ENCODE measurements at regions not wholly inside any gene's neighbourhood (a gene's known extent, or its start where the extent isn't known, plus 50 kb on each side); places are given as distances from the start of the nearest gene placed in this dataset.

DNA sequence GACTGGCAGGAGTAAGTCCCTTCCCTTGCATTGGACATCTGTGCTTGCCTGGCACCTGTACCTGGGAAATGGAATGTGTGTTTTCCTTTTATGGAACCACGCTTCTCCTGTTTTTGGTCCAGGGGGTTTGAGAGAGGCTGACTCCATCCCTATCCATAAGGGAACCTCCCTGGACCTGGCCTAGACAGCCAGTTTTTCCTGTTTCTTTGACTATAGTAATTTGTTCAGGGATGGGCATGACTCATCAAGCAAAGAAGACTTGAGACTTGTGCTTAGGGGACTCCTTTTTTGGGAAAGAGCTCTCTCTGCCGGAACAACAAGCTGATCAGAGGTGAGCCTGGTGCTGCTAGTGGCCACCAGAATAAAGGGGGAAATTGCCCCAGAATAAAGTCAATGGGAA is 393.8 kb downstream of the CDH26 start:
- H3K4me1 Mint-ChIP-seq: no peaks in the 10 kb centered on the region
- ATAC-seq (no peak), DNase-seq (no peak)
- POLR2A ChIA-PET: interaction anchor here (0.6 kb wide), 1 partner anchor 402 kb away, joined by 3 read pairs; no protein-coding TSS in a partner anchor
- no peak overlapping the region for H3K4me3 Mint-ChIP-seq
- H3K27me3 Mint-ChIP-seq: peaks cover 0 to 3% (median 0%) of the 10 kb centered on the region in 5 donors
- no peaks in the 10 kb centered on the region for H3K9me3 Mint-ChIP-seq
- H3K36me3 Mint-ChIP-seq: no peaks in the 10 kb centered on the region
- H3K27ac Mint-ChIP-seq: no peak overlapping the region

DNA sequence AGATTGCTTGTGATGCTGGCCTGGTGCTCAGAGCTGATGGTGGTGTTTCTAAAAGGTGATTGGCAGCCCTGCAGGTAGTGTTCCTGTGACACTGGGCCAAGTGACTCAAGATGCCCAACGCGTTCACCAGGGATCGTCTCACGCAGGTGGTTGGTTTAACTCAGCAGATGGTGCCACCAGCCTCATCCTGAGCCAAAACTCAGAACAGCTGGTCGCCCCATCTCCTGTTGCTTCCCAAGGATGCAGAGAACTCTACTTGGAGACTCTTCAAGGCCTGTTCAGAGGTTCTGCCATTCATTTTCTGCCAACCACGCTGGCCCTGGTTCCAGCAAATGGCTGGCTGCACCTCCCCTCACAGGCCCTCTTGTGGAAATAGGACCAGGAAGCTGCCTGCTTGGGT is 394.4 kb downstream of the CDH26 start:
- no peak for ATAC-seq
- Mint-ChIP-seq H3K27me3 (peaks cover 0 to 3% (median 0%) of the 10 kb centered on the region in 5 donors), H3K27ac (no peak overlapping the region), H3K4me3 (no peak overlapping the region), H3K4me1 (no peaks in the 10 kb centered on the region), H3K9me3 (no peaks in the 10 kb centered on the region), H3K36me3 (no peaks in the 10 kb centered on the region)
- no peak for DNase-seq
- POLR2A ChIA-PET: interaction anchor here (0.6 kb wide), 1 partner anchor 402 kb away, joined by 3 read pairs; no protein-coding TSS in a partner anchor

DNA sequence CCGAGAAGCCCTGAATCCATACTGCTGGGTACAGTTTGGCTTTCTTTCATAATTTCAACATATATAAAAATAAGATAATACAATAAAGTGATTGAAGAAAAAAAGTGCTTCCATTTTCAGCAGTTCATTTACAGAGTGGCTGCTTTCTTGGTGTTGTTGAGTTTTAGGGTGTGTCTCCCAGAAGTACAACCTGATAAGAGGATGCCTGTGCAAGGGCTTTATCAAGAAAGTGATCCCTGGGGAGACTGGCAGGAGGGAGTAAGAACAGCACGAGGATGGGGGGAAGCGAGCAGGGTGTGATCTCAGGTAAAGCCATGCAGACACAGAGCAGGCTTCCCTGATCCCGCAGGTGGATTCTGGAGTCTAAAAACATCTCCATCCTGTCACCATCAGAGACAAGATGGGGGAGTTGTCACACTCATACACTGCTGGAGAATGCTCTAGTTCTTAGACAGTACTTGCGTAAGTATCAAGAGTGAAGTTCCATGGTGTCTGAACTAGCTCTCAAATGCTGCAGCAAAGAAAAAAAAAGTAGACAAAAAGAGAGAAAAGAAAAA is 395.9 kb downstream of the CDH26 start:
- Mint-ChIP-seq H3K36me3 (no peaks in the 10 kb centered on the region), H3K4me1 (no peaks in the 10 kb centered on the region), H3K9me3 (no peaks in the 10 kb centered on the region), H3K27ac (no peak overlapping the region), H3K4me3 (no peak overlapping the region), H3K27me3 (no peaks in the 10 kb centered on the region)
- POLR2A ChIA-PET: no interaction called here
- ATAC-seq (no peak), DNase-seq (no peak)

DNA sequence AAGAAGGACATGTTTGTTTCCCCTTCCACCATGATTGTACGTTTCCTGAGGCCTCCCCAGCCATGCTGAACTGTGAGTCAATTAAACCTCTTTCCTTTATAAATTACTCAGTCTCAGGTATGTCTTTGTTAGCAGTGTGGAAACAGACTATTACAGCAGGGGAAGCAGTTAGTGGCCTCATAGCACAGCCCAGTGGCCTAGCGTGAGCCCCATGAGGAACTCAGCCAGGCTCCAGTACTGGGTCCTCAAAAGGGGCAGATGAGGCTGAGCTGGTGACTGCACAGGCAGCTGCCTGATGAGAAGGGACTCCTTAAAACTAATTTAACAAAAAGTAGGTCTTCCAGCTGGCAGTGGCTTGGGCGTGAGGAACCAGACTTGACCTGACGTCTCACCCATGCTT is 399.9 kb downstream of the CDH26 start:
- Mint-ChIP-seq H3K4me3 (no peak overlapping the region), H3K9me3 (no peaks in the 10 kb centered on the region)

DNA sequence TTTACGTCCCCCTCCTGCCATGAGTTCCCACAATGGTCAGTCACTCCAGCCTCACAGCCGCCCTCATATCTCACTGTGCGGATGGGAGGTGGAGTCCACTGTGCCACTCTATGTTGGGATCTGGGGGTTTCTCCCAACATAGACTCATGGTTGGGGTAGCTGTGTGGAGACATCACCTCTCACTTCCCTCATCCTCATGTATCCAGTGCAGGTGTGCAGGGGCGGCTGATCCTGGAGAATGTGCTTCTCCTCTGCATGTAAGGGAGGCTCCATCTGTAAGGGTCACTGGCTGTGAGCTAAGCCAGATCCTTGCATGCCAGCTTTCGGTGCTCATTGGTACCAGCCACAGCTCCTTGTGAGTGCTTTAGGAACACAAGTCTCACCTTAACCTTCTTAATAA is 400.8 kb downstream of the CDH26 start:
- no peaks in the 10 kb centered on the region for H3K36me3 Mint-ChIP-seq
- POLR2A ChIA-PET: no interaction called here

More for the DNA sequence above, 399.9 kb downstream of the CDH26 start:
- ATAC-seq (no peak), DNase-seq (no peak)
- H3K4me1 Mint-ChIP-seq: no peaks in the 10 kb centered on the region
- H3K36me3 Mint-ChIP-seq: no peaks in the 10 kb centered on the region
- POLR2A ChIA-PET: no interaction called here
- H3K27me3 Mint-ChIP-seq: no peaks in the 10 kb centered on the region
- no peak overlapping the region for H3K27ac Mint-ChIP-seq

DNA sequence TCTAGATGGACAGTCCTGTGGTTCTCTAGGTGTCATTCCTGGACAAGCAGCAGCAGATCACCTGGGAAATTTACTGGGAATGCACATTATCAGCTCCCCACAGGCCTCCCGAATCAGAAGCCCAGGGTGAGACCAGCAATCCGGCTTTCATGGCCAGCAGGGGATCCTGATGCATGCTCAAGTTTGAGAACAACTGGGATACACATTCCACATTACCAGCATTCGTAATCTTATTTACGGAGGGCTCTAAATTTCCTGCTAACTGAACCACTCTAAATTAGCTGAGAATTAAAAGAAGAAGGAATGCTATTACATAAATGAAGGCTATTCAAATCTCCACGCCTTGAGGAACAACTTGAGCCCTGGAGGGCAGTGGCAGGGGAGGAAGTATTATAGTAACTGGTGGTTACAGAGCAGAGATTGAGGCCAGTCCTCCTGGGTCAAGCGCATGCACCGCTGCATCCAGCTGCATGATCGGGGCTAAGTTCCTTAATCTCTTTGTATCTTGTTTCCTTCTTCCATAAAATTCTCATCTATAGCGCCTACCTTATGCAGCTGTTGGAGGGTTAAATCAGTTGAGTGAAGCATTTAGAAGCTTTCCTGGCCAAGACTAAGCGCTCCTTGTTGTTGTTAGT is 403.7 kb downstream of the CDH26 start:
- ATAC-seq: no peak
- Mint-ChIP-seq H3K9me3 (no peaks in the 10 kb centered on the region), H3K27ac (no peak overlapping the region), H3K27me3 (no peaks in the 10 kb centered on the region), H3K4me3 (no peak overlapping the region), H3K36me3 (no peaks in the 10 kb centered on the region), H3K4me1 (no peaks in the 10 kb centered on the region)
- POLR2A ChIA-PET: no interaction called here
- DNase-seq: no peak

More for the DNA sequence above, 400.8 kb downstream of the CDH26 start:
- DNase-seq (no peak), ATAC-seq (no peak)
- Mint-ChIP-seq H3K27ac (no peak overlapping the region), H3K4me3 (no peak overlapping the region), H3K9me3 (no peaks in the 10 kb centered on the region), H3K27me3 (no peaks in the 10 kb centered on the region), H3K4me1 (no peaks in the 10 kb centered on the region)

DNA sequence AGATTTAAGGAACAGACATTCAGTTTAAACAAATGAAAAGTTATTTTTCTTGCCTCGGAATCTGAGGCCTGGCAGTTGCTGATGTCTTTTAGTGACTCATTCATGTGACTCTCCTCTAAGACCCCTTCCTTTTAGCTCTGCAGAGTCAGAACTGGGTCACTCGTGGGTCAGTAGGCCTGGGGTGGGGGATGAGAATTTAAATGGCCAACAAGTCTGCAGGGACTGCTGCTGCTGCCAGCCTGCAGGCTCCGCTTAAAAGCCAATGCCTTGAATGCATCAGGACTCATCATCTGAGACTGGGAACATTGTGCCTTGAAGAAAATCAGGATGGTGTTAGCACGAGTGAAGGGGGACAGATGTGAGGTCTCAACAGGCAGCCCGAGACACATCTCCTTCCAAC is 404.3 kb downstream of the CDH26 start:
- H3K27me3 Mint-ChIP-seq: no peaks in the 10 kb centered on the region

DNA sequence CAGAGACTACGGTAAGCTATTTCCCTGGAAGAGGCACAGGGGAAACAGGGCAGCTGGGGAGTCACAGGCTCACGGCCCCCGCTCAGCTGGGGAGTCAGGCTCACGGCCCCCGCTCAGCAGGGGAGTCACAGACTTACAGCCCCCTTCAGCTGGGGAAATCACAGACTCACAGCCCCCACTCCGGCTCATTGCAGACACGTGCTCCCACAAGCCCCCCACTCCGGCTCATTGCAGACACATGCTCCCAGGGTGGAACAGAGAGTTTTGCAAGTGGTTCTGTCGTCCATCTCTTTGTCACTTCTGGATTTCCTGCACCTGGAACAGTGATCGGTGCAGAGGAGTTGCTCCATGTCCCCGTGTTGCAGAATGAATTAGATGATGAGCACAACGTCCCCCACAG is 405.5 kb downstream of the CDH26 start:
- no peak for ATAC-seq

More for the DNA sequence above, 404.3 kb downstream of the CDH26 start:
- Mint-ChIP-seq H3K27ac (no peak overlapping the region), H3K4me3 (no peak overlapping the region), H3K36me3 (no peaks in the 10 kb centered on the region), H3K4me1 (no peaks in the 10 kb centered on the region), H3K9me3 (no peaks in the 10 kb centered on the region)
- ATAC-seq (no peak), DNase-seq (no peak)
- POLR2A ChIA-PET: no interaction called here

DNA sequence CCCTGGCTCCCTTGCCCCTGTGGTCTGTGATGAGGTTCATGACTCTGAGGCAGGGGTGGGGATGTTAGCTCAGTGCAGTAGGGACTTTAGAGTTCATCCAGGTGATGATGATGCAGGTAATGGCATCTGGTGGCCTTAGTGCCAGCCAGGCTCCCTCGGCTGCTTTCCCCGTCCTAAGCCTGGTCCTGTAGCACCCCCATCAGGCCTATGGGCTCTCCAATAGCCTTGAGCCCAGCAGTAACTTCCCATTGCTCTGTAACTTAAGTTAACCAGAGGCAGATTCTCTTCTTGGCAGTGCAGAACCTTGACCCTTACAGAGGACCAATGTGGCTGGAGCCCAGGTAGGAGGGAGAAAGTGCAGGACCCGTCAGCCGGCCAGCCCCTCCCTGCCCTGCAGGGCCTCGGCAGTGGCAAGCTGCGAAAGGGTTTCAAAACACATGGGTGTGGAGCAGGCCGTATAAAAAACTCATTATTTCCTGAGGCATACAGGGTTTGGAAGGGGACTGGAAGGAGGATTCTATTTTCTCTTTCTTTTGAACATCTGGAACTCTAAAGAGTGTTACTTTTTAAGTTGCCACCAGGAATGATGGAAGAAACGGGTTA is 406.9 kb downstream of the CDH26 start:
- H3K27ac Mint-ChIP-seq: no peak overlapping the region
- peaks cover 0 to 7% (median 0%) of the 10 kb centered on the region in 9 donors for H3K9me3 Mint-ChIP-seq
- H3K27me3 Mint-ChIP-seq: peaks cover 0 to 7% (median 0%) of the 10 kb centered on the region in 5 donors
- no peak for ATAC-seq
- H3K4me3 Mint-ChIP-seq: no peak overlapping the region
- H3K4me1 Mint-ChIP-seq: no peaks in the 10 kb centered on the region
- no peaks in the 10 kb centered on the region for H3K36me3 Mint-ChIP-seq
- POLR2A ChIA-PET: no interaction called here
- DNase-seq: no peak

More for the DNA sequence above, 405.5 kb downstream of the CDH26 start:
- POLR2A ChIA-PET: no interaction called here
- no peak overlapping the region for H3K27ac Mint-ChIP-seq
- no peaks in the 10 kb centered on the region for H3K4me1 Mint-ChIP-seq
- no peak overlapping the region for H3K4me3 Mint-ChIP-seq
- peaks cover 0 to 3% (median 0%) of the 10 kb centered on the region in 5 donors for H3K27me3 Mint-ChIP-seq
- H3K36me3 Mint-ChIP-seq: no peaks in the 10 kb centered on the region
- DNase-seq: no peak
- H3K9me3 Mint-ChIP-seq: peaks cover 0 to 5% (median 0%) of the 10 kb centered on the region in 9 donors

DNA sequence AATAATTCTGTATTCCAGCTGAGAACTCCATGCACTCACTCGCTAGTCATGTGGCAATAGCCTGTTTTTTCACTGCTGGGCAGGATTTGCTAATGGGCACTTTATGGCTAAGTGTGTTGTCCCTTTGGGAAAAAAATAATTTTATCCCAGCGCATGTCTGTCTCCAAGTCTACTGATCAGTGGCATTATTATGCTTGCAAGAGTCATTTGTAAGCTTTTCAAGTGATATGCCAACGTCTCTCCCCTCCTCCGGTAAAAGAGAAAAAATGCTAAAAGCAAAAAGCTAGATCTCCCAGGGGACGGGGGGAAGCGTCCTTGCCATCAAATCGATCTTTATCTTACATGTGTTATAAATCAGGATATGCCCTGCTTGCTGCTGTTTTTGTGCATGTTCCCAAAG is 407.7 kb downstream of the CDH26 start:
- Mint-ChIP-seq H3K4me3 (no peak overlapping the region), H3K9me3 (peaks cover 0 to 7% (median 0%) of the 10 kb centered on the region in 9 donors), H3K27me3 (peaks cover 0 to 10% (median 0%) of the 10 kb centered on the region in 5 donors), H3K27ac (no peak overlapping the region), H3K36me3 (no peaks in the 10 kb centered on the region), H3K4me1 (no peaks in the 10 kb centered on the region)
- ATAC-seq: no peak
- DNase-seq: no peak
- POLR2A ChIA-PET: no interaction called here

DNA sequence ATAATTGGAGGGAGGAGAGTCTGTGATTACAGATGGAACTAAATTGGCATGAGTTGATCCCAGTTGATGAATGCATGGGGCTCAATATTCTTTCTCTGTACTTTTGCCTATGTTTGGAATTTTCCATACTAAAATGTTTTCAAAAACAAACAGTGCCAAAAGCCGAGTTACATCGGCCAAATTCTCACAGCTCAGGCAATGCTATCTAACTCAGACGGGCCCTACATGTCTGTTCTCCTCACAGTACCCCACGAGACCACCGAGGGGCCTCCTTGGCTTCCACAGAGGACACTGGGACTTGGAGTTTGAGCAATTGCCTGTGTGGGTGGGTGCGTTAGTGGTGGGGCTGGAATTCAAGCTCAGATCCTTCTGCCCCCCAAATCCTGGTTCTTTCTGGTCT is 413.2 kb downstream of the CDH26 start:
- ATAC-seq (no peak), DNase-seq (no peak)
- Mint-ChIP-seq H3K27me3 (peaks cover 6 to 24% (median 9%) of the 10 kb centered on the region in 5 donors), H3K36me3 (no peaks in the 10 kb centered on the region), H3K4me3 (no peak overlapping the region), H3K27ac (no peak overlapping the region), H3K9me3 (peaks cover 0 to 7% (median 0%) of the 10 kb centered on the region in 9 donors), H3K4me1 (no peaks in the 10 kb centered on the region)
- POLR2A ChIA-PET: no interaction called here

DNA sequence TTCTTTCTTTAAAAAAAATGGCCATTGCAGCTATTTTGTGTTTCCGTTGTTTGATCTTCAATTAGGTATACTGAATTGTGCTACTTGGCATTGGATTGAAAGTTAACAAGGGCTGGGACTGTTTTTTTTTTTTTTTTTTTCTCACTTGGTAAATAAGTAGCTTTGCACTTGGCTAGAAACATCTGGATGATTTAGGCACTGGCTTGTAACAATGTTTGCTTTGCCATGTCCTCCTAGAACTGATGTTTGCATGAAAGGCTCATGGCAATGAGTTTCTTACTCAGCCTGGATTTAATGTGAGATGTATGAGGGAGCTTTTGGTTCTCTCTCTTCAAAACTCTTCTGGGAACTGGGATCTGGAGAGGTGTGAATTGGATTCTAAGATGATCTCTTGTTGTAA is 414.1 kb downstream of the CDH26 start:
- no peak for ATAC-seq
- H3K9me3 Mint-ChIP-seq: peaks cover 0 to 7% (median 0%) of the 10 kb centered on the region in 9 donors
- no peak for DNase-seq
- no peaks in the 10 kb centered on the region for H3K4me1 Mint-ChIP-seq
- peaks cover 6 to 33% (median 15%) of the 10 kb centered on the region in 5 donors for H3K27me3 Mint-ChIP-seq
- H3K4me3 Mint-ChIP-seq: no peak overlapping the region
- POLR2A ChIA-PET: no interaction called here
- no peak overlapping the region for H3K27ac Mint-ChIP-seq
- no peaks in the 10 kb centered on the region for H3K36me3 Mint-ChIP-seq

DNA sequence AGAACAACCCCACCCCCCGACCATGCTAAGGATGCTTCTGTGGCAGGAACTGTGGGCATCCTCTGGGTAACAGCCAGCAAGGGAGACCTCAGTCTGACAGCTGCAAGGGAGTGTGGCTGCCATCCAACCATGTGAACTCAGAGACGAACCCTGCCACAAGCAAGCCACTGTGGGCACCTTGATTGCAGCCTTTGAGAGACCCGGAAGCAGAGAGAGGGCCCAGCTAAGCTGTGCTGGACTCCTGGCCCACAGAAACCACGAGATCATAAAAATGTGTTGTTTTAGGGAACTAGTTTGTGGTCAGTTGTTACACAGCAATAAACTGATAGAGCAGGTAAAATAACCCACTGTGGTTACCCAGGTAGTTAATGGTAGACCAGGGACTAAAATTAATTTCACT is 414.6 kb downstream of the CDH26 start:
- ATAC-seq (no peak), DNase-seq (no peak)
- Mint-ChIP-seq H3K27me3 (peaks cover 6 to 37% (median 15%) of the 10 kb centered on the region in 5 donors), H3K36me3 (no peaks in the 10 kb centered on the region), H3K27ac (no peak overlapping the region), H3K9me3 (peaks cover 0 to 7% (median 0%) of the 10 kb centered on the region in 9 donors), H3K4me3 (no peak overlapping the region), H3K4me1 (no peaks in the 10 kb centered on the region)
- POLR2A ChIA-PET: no interaction called here
